B cell (primary cell): ENCODE measurements at regions not wholly inside any gene's neighbourhood (a gene's known extent, or its start where the extent isn't known, plus 50 kb on each side); places are given as distances from the start of the nearest gene placed in this dataset.

Experiments
- ATAC-seq: fragments of 200-7000 bp; cut with Tn5 transposase; one replicate; pipeline ENCODE4 v1.10.0; 2021; ENCODE audit warnings: low read depth, mild to moderate bottlenecking, moderate number of reproducible peaks, moderate library complexity
- CTCF ChIA-PET: fragments of 350-600 bp; sonication (Branson Sonifier 250); formaldehyde crosslinking; loops from one replicate; lab custom pipeline; 2021; ENCODE audit warnings: antibody characterized with exemption, inconsistent platforms; lab: Charles Lee
- POLR2A ChIA-PET: fragments of 350-600 bp; sonication (Branson Sonifier 250); formaldehyde crosslinking; loops from one replicate; lab custom pipeline; 2021; ENCODE audit warnings: antibody characterized with exemption; lab: Charles Lee
- DNase-seq: peaks from one replicate; pipeline ENCODE4 v3.0.0; 2013
- H2AFZ ChIP-seq: 2 replicates; pipeline ENCODE4 v1.6.1; 2012; ENCODE audit warnings: mild to moderate bottlenecking, low read depth, low read length; ENCODE audit not compliant: insufficient read depth, poor library complexity, severe bottlenecking
- H3K27ac ChIP-seq, 2 donors: 1 replicate in 1 of 2; 2 replicates in 1 of 2; pipeline ENCODE4 v1.5.1; 2012 to 2013; ENCODE audit warnings: low read length in 2 of 2, mild to moderate bottlenecking in 2 of 2, moderate library complexity in 1 of 2
- H3K27me3 ChIP-seq, 4 experiments: fragments of 200-600 bp in 1 of 4; sonication (generic) in 1 of 4; replicated peaks in 1 of 4; 1 replicate in 2 of 4; 2 replicates in 2 of 4; pipeline versions ENCODE4 v1.6.1 to v1.7.0; 2013 to 2016; ENCODE audit warnings: low read length in 3 of 4, mild to moderate bottlenecking in 2 of 4, mixed read lengths in 1 of 4, moderate library complexity in 1 of 4; ENCODE audit not compliant: insufficient read depth in 4 of 4, control insufficient read depth in 3 of 4; ENCODE audit errors: control extremely low read depth in 1 of 4
- H3K36me3 ChIP-seq, 2 experiments: replicated peaks in 1 of 2; 1 replicate in 1 of 2; 2 replicates in 1 of 2; pipeline versions ENCODE4 v1.6.1 to v1.7.1; 2013; ENCODE audit warnings: low read length in 1 of 2; ENCODE audit not compliant: insufficient read depth in 2 of 2, control insufficient read depth in 1 of 2; ENCODE audit errors: control extremely low read depth in 1 of 2, extremely low read depth in 1 of 2
- H3K4me1 ChIP-seq, 2 donors: fragments of 200-600 bp in 1 of 2; sonication (generic) in 1 of 2; 1 replicate in 1 of 2; 2 replicates in 1 of 2; pipeline versions ENCODE4 v1.5.1 to v1.6.1; 2013 to 2017; ENCODE audit warnings: low read length in 2 of 2; ENCODE audit not compliant: control insufficient read depth in 2 of 2, insufficient read depth in 2 of 2
- H3K4me2 ChIP-seq: replicated peaks from 2 replicates; pipeline ENCODE3; 2012; ENCODE audit warnings: mild to moderate bottlenecking, low read depth, low read length; ENCODE audit not compliant: poor library complexity, severe bottlenecking
- H3K4me3 ChIP-seq, 5 experiments: fragments of 200-600 bp in 1 of 5; sonication (generic) in 1 of 5; 1 replicate in 3 of 5; 2 replicates in 2 of 5; pipeline versions ENCODE4 v1.5.1 to v1.7.0; 2011 to 2016; ENCODE audit warnings: low read length in 4 of 5, mild to moderate bottlenecking in 4 of 5, low read depth in 2 of 5, control low read depth in 1 of 5, moderate library complexity in 1 of 5; ENCODE audit not compliant: insufficient read depth in 1 of 5; ENCODE audit errors: control extremely low read depth in 1 of 5, extremely low read depth in 1 of 5
- H3K79me2 ChIP-seq: fragments of 200-600 bp; sonication (generic); one replicate; pipeline ENCODE4 v1.6.0; 2016; ENCODE audit warnings: low read length; ENCODE audit not compliant: control insufficient read depth, insufficient read depth
- H3K9ac ChIP-seq: fragments of 200-600 bp; sonication (generic); 2 replicates; pipeline ENCODE4 v1.6.1; 2017; ENCODE audit warnings: mild to moderate bottlenecking, low read length, moderate library complexity
- H3K9me3 ChIP-seq, 3 donors: one replicate each; pipeline versions ENCODE4 v1.6.1 to v1.7.1; 2013; ENCODE audit warnings: low read length in 2 of 3; ENCODE audit not compliant: control insufficient read depth in 2 of 3, insufficient read depth in 1 of 3; ENCODE audit errors: control extremely low read depth in 1 of 3
- H4K20me1 ChIP-seq: 2 replicates; pipeline ENCODE4 v1.6.0; 2012; ENCODE audit warnings: mild to moderate bottlenecking, low read length; ENCODE audit not compliant: insufficient read depth, control insufficient read depth, poor library complexity, severe bottlenecking
- H3K27ac Mint-ChIP-seq: one replicate; pipeline ENCODE4 v1.8.0; 2021; ENCODE audit warnings: mixed read lengths
- H3K27me3 Mint-ChIP-seq: one replicate; pipeline ENCODE4 v1.8.0; 2021; ENCODE audit warnings: mixed read lengths
- H3K4me1 Mint-ChIP-seq: one replicate; pipeline ENCODE4 v1.8.0; 2021; ENCODE audit warnings: mixed read lengths
- H3K4me3 Mint-ChIP-seq: one replicate; pipeline ENCODE4 v1.8.0; 2021; ENCODE audit warnings: mixed read lengths
- H3K9me3 Mint-ChIP-seq: one replicate; pipeline ENCODE4 v1.8.0; 2022; ENCODE audit warnings: mixed read lengths; ENCODE audit not compliant: insufficient read depth
- CTCF ChIP-seq: fragments of 200-600 bp; IDR thresholded peaks from one replicate; pipeline ENCODE4 v1.8.0; 2022; ENCODE audit warnings: antibody characterized with exemption, mild to moderate bottlenecking
- EZH2 ChIP-seq: IDR thresholded peaks from 2 replicates; pipeline ENCODE4 v1.6.1; 2012; ENCODE audit warnings: borderline replicate concordance, low read depth, mild to moderate bottlenecking, moderate library complexity, low read length; ENCODE audit not compliant: insufficient read depth, poor library complexity, severe bottlenecking
- WGBS: methylation state at CpG from one replicate; pipeline ENCODE4 v1.1.5; 2013; ENCODE audit warnings: missing lambda C conversion rate; ENCODE audit not compliant: insufficient coverage; 5-methylcytosine and 5-hydroxymethylcytosine counted together
- intact Hi-C: fragments of 100-400 bp; cut with micrococcal nuclease; formaldehyde crosslinking; loops from one replicate; pipeline ENCODE4 v1.10.0; 2022

- Mint-ChIP-seq H3K27ac (no peak overlapping the region), H3K9me3 (no peaks in the 10 kb centered on the region), H3K4me1 (peaks cover 79% of the 10 kb centered on the region), H3K27me3 (no peaks in the 10 kb centered on the region), H3K4me3 (no peak overlapping the region)
- H3K9ac ChIP-seq, result no peak overlapping the region
- intact Hi-C loops, result loop anchor here (5.0 kb wide), 1 partner anchor 82 kb away; no protein-coding TSS in a partner anchor
- H3K36me3 ChIP-seq, result no peaks in the 10 kb centered on the region
- no peaks in the 10 kb centered on the region for H3K79me2 ChIP-seq
- H3K27ac ChIP-seq, result no peak overlapping the region
- 100% methylated on average over 10 of the region's 10 CpGs for WGBS
- H3K4me2 ChIP-seq, result no peak overlapping the region
- ChIA-PET POLR2A (no interaction called here), CTCF (interaction anchor here (0.5 to 1.4 kb wide), 2 partner anchors 48 to 117 kb away, joined by 3 read pairs; no protein-coding TSS in a partner anchor)
- H3K9me3 ChIP-seq, result no peaks in the 10 kb centered on the region
- peaks cover 49 to 76% of the 10 kb centered on the region in 2 donors for H3K4me1 ChIP-seq
- H4K20me1 ChIP-seq, result no peaks in the 10 kb centered on the region
- H3K27me3 ChIP-seq, result no peaks in the 10 kb centered on the region
- no peak for ATAC-seq
- DNase-seq, result no peak
- TF ChIP-seq CTCF (no peak), EZH2 (no peak)
- H3K4me3 ChIP-seq, result no peak overlapping the region
- H2AFZ ChIP-seq, result no peak overlapping the region
Measured at GRCh38 chr5:173740400-173740799, 124.0 kb upstream of the BOD1 start.

GRCh38 chr5:173741087-173741486 lies 124.6 kb upstream of the BOD1 start:
- no peak overlapping the region for H2AFZ ChIP-seq
- H3K9ac ChIP-seq, result no peak overlapping the region
- peak overlapping the region; percentile 17 for H3K4me3 Mint-ChIP-seq
- no peaks in the 10 kb centered on the region for H3K36me3 ChIP-seq
- no peaks in the 10 kb centered on the region for H3K27me3 Mint-ChIP-seq
- H3K4me1 ChIP-seq, result peaks cover 54 to 79% of the 10 kb centered on the region in 2 donors
- H3K4me2 ChIP-seq, result no peak overlapping the region
- TF ChIP-seq CTCF, result no peak
- TF ChIP-seq EZH2, result no peak
- H3K4me1 Mint-ChIP-seq, result peaks cover 81% of the 10 kb centered on the region
- ChIA-PET CTCF (no interaction called here), POLR2A (interaction anchor here (0.6 kb wide), 1 partner anchor 20 kb away, joined by 11 read pairs; no protein-coding TSS in a partner anchor)
- no peaks in the 10 kb centered on the region for H3K79me2 ChIP-seq
- ATAC-seq (no peak), DNase-seq (no peak)
- no peak overlapping the region for H3K27ac ChIP-seq
- H3K4me3 ChIP-seq, result no peak overlapping the region
- H3K9me3 Mint-ChIP-seq, result no peaks in the 10 kb centered on the region
- no peaks in the 10 kb centered on the region for H3K27me3 ChIP-seq
- 83% methylated on average over 7 of the region's 8 CpGs for WGBS
- intact Hi-C loops, result loop anchor here (5.0 kb wide), 1 partner anchor 81 kb away; no protein-coding TSS in a partner anchor
- H4K20me1 ChIP-seq, result no peaks in the 10 kb centered on the region
- no peaks in the 10 kb centered on the region for H3K9me3 ChIP-seq
- H3K27ac Mint-ChIP-seq, result peak overlapping the region; percentile 8
